SK-N-SH treated with all-trans-retinoic acid at 6 μM for 48 hours (cell line): ENCODE measurements at regions not wholly inside any gene's neighbourhood (a gene's known extent, or its start where the extent isn't known, plus 50 kb on each side); places are given as distances from the start of the nearest gene placed in this dataset.

Experiments used
- CSRNP3 ChIP-seq: fragments of 250-450 bp; sonication (Bioruptor Pico); IDR thresholded peaks from 2 replicates; pipeline ENCODE4 v1.5.1; 2021; ENCODE audit warnings: mild to moderate bottlenecking, moderate library complexity
- ESRRG ChIP-seq: fragments of 250-450 bp; sonication (Bioruptor Pico); IDR thresholded peaks from 2 replicates; pipeline ENCODE4 v1.6.1; 2021; ENCODE audit warnings: mild to moderate bottlenecking
- GLIS3 ChIP-seq: fragments of 250-450 bp; sonication (Bioruptor Pico); IDR thresholded peaks from 2 replicates; pipeline ENCODE4 v1.5.0; 2020; ENCODE audit warnings: mild to moderate bottlenecking, moderate library complexity
- PATZ1 ChIP-seq: fragments of 250-450 bp; sonication (Bioruptor Pico); IDR thresholded peaks from 2 replicates; pipeline ENCODE4 v1.8.0; 2020; ENCODE audit warnings: mild to moderate bottlenecking, moderate library complexity, borderline replicate concordance
- RARB ChIP-seq: fragments of 250-450 bp; sonication (Bioruptor Pico); IDR thresholded peaks from 2 replicates; pipeline ENCODE4 v1.8.0; 2021; ENCODE audit warnings: mild to moderate bottlenecking, moderate library complexity
- TCF4 ChIP-seq: fragments of 250-450 bp; sonication (Bioruptor Pico); IDR thresholded peaks from 2 replicates; pipeline ENCODE4 v1.8.0; 2021; ENCODE audit warnings: mild to moderate bottlenecking, moderate library complexity, borderline replicate concordance
- ZC3H10 ChIP-seq: fragments of 250-450 bp; sonication (Bioruptor Pico); IDR thresholded peaks from 2 replicates; pipeline ENCODE4 v1.5.1; 2021; ENCODE audit warnings: mild to moderate bottlenecking, moderate library complexity
- ZFP30 ChIP-seq: fragments of 450-650 bp; formaldehyde crosslinking; IDR thresholded peaks from 2 replicates; pipeline ENCODE4 v1.5.0; 2022; ENCODE audit warnings: mild to moderate bottlenecking, moderate library complexity
- ZNF565 ChIP-seq: fragments of 450-650 bp; formaldehyde crosslinking; conservative IDR thresholded peaks from 2 replicates; pipeline ENCODE4 v1.5.0; 2020; ENCODE audit warnings: low read depth, mild to moderate bottlenecking, moderate library complexity
- ZNF8 ChIP-seq: fragments of 450-650 bp; formaldehyde crosslinking; IDR thresholded peaks from 2 replicates; pipeline ENCODE4 v1.5.0; 2020; ENCODE audit warnings: mild to moderate bottlenecking, moderate library complexity

- TF ChIP-seq GLIS3 (CRISPR knock-in tag) = no peak
- TF ChIP-seq CSRNP3 (CRISPR knock-in tag) = no peak
- TF ChIP-seq ZC3H10 (CRISPR knock-in tag) = no peak
- TF ChIP-seq TCF4 (CRISPR knock-in tag) = no peak
- no peak for TF ChIP-seq PATZ1 (CRISPR knock-in tag)
- no peak for TF ChIP-seq ESRRG (CRISPR knock-in tag)
- TF ChIP-seq RARB (CRISPR knock-in tag) = no peak
- TF ChIP-seq ZNF8 (CRISPR knock-in tag) = no peak
- TF ChIP-seq ZNF565 (CRISPR knock-in tag) = no peak
- no peak for TF ChIP-seq ZFP30 (CRISPR knock-in tag)
Observed at GRCh38 chr4:134028421-134028820, 173.2 kb downstream of the PABPC4L start.
